RCC 7860 (cell line): ENCODE measurements at regions not wholly inside any gene's neighbourhood (a gene's known extent, or its start where the extent isn't known, plus 50 kb on each side); places are given as distances from the start of the nearest gene placed in this dataset.
"Not testable (repeated sequence)": the region's sequence is repeated elsewhere in the genome, so short reads cannot be mapped to it uniquely, and the experiment has no call there.

Experiments used
- DNase-seq: peaks from one replicate; pipeline ENCODE4 v3.0.0-alpha.2; 2015; ENCODE audit warnings: low spot score
- FAIRE-seq: peaks from 2 replicates; lab custom pipeline; 2012; peaks lifted over from hg19 to GRCh38; lab: Jason Lieb, UNC

DNA sequence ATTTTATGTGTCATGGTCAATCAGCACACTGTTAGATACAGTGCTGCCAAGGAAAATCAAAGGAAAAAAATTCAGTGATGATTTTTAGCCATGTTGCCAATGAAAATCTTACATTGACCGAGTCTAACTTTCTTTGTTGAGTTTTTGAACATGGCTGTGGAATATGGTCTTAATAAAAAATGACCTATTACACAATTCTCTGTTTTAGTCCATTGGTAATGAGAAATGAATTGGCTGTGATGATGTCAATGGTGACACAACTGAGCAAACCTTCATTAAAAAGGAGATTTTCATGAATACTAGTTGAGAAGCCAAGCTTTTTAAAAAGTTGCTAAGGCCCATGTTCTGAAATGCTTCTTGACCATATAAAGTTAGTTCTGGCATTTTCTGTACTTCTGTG lies 225.9 kb upstream of the GYPA start:
- no peak for FAIRE-seq
- DNase-seq = no peak

DNA sequence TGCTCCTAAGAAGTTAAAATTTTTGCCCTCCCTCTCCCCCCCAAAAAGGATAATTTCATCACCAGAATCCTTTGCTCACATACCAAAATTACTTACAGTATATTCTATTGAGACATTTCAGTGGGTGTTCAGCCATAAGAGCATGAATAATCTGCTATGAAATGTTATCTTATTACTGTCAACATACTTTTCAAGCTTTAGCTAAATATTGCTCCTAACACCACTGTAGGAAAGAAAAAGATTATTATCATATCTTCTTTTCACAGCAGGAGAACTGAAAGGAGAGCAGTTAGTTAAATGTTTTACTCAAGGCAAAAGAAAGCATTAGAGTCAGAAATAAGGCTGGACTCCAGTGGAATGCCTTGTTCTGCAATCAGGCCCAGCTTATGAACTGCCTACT lies 231.0 kb upstream of the GYPA start:
- FAIRE-seq = no peak
- DNase-seq = no peak

DNA sequence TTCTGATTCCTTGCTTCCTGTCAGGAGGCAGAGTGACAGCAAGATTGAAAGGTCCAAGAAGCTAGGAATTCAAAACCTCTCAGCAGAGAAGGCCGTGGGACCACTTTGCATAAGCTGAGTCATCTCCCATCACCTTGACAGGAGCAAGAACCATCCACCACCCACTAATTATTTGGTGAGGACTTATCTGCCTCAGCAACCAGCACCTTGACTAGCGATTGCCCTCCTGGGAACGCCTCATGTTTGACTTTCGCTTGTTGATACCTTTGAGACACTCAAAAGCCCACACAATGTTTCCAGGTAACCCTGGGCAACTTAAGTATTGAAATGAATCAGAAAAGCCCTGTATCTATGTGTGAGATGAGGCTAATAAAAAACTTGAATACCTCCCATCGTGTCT lies 233.5 kb upstream of the GYPA start:
- no peak for DNase-seq
- FAIRE-seq = no peak

DNA sequence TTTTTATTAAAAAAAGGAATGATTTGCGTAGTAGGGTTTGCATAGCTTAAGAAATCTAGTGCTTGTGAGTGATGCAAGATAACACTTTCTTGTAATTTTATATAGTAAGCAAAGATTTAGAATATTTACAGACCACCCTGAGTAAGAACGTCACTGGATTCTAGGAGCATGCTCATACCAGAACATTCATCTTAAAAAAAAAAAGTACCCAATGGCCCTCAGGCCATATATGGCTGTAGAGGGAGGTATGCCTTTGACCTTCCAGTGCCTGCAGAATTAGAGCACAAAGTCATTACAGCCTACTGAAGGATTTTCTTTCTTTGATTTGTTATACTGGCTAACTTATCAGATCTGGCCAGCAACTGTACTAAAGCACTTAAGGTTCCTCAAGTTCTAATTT lies 236.3 kb upstream of the GYPA start:
- no peak for DNase-seq
- no peak for FAIRE-seq

DNA sequence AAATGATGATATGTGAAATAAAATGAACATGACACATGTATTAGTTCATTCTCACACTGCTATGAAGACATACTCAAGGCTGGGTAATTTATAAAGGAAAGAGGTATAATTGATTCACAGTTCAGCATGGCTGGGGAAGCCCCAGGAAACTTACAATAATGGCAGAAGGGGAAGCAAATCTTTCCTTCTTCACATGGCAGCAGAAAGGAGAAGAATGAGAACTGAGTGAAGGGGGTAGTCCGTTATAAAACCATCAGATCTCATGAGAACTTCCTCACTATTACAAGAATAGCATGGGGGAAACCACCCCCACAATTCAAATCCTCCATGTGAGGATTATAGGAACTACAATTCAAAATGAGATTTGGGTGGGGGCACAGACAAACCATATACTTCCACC lies 243.9 kb upstream of the GYPA start:
- DNase-seq (no peak), FAIRE-seq (no peak)

DNA sequence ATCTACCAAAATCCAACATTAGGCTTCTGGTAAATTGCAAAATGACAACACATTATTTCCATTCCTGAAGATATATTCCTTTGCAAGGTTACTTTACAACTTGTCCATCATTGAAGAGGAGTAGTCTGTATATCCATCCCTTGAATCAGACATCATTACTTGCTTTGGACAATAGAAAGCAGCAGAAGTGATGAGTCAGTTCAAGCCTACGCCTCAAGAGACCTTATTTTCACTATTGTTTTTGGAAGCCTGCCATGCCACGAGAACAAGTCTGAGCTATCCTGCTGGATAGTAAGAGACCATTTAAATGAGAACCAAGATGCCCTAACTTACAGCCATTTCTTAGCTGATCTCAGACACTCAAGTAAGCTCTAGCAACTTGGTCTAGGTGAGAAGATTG lies 246.0 kb upstream of the HHIP start:
- peak; percentile 86 for FAIRE-seq
- DNase-seq = peak; percentile 77

DNA sequence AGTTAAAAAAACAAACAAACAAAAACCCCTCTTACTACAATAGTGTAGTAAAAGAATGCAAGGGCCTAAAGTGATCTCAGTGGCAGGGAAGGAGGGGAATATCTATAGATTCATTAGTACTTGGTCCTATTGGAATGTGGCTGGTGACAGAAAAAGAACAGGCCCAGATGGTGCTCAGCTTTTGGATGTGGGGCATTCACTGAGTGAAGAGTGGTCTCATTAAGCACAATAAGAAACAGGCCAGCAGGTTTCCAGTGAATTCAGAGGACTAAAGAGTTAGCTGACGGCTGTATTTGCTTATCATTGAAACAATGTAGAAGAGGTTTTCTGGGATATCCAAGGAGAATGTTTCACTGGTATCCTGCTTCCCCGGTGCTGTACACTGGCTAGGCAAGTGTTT lies 243.8 kb upstream of the HHIP start:
- no peak for DNase-seq
- no peak for FAIRE-seq

DNA sequence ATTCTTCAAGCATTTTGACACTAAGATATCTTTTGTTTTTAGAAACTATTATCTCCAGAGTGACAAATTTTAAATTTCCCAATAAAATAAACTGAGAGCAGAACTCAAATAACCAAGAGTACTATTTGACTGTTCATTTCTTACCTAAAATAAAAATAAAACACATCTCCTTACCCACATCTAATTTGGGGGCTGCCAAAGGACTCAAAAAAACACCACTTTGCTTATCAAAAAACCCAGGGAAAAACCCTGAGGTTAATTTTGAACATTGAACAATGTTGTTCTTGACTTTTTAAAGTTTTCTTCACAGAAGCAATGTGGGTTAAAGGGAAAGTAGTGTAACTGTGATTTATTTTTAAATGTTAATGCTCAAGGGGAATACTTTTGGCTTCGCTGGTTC lies 243.0 kb upstream of the HHIP start:
- FAIRE-seq (no peak), DNase-seq (no peak)

DNA sequence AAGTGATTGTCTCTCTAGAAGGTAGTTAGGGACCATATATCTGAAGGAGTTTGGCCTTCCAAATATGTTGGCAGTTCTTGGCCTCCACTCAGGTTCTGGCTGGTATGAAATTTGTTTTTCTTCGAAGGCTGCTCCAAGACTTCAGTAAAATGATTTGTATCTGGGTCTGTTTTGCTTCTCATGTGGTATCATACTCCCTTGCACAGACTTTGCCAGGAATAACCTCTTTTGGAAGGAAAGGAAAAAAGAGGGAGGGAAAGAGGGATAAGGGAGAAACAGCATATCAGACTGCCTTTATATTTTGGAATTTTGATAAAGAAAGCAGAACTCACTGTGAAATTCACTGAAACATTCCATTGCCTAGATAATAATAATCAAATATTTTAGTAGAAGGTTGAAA lies 242.1 kb upstream of the HHIP start:
- FAIRE-seq = no peak

DNA sequence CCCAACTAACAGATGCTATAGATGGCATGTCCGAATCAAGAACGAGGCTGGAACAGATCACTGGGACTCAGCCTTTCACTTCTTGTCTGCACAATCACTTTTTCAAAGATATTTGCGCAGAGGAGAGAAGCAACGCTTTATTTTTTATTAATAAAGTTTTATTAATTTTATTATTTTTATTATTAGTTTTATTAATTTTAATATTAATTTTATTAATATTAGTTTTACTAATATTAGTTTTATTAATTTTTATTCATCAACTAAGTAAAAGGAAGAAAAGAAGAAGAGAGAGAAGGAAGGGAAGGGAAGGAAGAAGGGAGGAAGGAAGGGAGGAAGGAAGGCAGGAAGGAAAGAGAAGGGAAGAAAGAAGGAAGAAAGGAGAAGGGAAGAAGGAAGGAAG lies 236.4 kb upstream of the HHIP start:
- FAIRE-seq (no peak), DNase-seq (no peak)

More for the DNA sequence above, 242.1 kb upstream of the HHIP start:
- DNase-seq = no peak

DNA sequence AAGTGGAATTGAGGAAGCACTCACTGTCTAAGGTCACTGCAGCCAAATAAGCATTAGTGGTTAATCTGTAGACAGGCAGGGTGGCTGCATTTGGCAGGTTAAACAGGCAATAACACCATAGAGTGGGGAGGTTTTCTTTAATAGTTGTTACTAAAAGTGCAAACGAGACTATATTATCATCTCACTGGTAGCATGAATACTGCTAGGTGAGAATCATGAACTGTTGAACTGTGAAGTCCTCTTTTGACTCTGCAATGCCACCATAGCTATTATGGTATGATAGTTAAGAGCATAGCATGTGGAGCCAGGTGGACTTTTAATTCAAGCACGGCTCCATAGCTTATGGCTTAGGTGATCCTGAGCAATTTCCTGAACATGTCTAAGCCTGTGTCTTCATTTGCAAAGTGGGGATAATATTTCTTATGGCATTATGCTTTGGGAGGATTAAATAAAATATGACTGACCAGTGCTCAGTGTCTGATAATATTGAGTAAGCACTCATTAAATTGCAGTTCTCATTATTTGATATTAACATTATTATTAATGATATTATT lies 235.6 kb upstream of the HHIP start:
- no peak for FAIRE-seq
- DNase-seq = no peak

DNA sequence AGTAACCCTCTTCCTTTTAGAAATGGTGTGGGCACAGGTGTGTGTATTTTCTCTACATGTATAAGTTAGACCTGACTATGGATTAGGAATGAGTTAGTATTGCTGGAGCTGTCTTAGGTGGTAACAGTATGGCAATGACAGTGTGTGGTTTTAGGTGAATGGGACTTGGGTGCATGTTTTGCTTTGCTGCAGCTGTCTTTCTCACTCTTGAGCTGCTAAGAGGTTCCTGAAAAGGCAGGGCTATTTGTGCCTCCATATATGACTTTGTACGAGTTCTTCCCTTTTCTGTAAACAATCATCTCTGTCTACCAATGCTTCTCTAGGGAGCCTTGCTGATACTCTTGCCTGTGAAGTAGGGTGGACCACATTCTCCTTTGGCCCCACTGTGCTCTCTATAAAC lies 234.8 kb upstream of the HHIP start:
- FAIRE-seq (no peak), DNase-seq (no peak)

DNA sequence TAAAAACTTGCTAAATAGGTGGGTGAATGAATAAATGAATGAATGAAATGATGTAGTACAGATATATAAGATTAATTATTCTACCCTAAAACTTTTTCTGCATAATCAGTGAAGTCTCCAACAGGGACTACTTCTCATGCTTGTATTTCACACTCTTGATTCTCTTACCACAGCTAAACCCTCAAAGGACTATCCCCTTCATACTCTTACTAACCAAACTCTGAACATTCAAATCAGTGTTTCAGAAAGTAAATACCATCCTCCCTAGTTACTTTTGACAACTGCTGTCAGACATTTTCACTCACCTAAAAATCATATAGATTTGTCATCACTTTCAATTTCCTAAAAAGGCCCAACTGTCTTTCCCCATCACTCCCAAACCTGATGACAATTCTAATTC lies 234.3 kb upstream of the HHIP start:
- no peak for FAIRE-seq

DNA sequence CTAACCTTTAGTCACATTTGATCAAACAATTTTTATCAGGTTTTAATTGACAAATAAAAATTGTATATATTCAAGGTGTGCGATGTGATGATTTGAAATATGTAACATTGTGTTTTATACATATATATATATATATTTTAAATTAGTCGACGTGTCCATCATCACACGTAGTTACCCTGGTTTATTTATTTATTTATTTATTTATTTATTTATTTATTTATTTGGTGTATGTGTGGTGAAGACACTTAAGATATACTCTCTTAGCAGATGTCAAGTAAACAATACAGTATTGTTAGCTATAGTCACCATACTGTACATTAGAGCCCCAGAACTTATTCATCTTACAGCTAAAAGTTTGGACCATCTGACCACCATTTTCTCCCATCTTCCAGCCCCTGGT lies 224.9 kb upstream of the HHIP start:
- no peak for FAIRE-seq
- no peak for DNase-seq

More for the DNA sequence above, 234.3 kb upstream of the HHIP start:
- no peak for DNase-seq

DNA sequence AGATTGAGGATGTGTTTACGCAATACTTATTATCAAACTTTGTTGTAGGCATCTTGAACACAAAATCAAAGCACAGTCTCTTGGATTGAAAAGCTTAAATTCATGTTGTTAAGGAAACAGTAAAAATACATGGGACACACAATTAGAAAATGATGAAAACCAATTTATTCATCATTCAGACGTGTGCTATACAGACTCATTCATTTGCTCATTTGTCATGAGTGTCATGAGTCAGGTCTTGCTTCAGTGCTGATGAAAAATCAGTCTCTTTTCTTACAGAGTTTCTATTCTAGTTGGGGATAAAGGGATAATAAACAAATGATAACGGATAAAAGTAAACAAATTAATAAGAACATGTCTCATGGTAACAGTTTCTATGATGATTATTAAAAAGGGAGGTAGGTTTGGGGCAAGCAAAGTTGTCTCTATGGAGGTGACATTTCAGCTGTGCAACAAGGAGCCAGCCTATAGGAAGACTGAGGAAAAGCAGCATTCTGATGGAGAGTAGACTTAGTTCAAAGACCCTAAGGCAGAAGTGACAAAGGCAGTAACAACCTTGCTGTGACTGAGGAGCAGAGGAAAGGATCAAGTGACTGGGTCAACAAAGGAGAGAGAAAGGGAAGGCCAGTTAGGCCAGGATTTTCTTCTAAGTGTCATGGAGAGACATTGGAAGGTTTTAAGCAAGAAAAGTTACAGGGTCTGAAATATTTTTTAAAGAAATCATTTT lies 224.0 kb upstream of the HHIP start:
- FAIRE-seq = no peak
- DNase-seq = no peak

DNA sequence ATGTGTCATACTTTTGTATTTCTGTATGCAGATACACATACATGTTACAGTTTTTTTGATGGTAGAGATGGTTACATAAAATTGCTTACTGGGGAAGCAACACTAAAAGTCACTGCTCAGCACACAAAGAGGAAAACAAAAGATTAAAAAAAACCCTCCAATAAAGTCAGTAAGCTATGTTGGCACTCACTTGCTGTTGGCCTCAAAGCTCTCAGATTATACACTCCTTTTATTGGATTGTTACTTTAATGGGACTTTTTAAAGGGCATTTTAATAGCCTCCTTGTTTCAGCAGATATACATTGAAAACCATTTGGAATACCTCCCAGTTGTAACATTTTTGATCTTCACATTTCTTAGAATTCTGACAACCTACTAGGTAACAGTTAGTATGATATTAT lies 222.0 kb upstream of the HHIP start:
- no peak for FAIRE-seq
- DNase-seq = no peak

DNA sequence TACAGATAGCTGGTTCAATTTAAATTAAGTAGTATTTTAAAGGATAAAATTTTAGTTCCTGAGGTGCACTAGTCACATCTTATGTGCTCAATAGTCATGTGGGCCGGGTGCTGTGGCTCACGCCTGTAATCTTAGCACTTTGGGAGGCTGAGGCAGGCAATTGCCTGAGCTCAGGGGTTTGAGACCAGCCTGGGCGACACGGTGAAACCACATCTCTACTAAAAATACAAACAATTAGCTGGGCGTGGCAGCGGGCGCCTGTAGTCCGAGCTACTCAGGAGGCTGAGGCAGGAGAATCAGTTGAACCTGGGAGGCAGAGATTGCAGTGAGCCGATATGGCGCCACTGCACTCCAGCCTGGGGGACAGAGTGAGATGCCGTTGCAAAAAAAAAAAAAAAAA lies 219.9 kb upstream of the HHIP start:
- FAIRE-seq, DNase-seq: not testable (repeated sequence)

DNA sequence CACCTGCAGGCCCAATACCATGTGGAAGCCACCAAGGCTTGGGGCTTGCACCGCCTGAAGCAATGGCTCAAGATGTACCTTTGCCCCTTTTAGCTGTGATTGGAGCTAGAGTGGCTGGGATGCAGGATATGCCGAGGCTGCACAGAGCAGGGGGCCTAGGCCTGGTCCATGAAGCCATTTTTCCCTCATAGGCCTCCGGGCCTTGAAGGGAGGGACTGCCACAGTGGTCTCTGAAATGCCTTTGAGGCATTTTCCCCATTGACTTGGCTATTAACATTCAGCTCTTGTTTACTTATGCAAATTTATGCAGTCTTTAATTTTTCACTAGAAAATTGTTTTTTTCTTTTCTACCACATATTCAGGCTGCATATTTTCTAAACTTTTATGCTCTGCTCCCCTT lies 203.2 kb upstream of the HHIP start:
- FAIRE-seq (no peak), DNase-seq (no peak)

DNA sequence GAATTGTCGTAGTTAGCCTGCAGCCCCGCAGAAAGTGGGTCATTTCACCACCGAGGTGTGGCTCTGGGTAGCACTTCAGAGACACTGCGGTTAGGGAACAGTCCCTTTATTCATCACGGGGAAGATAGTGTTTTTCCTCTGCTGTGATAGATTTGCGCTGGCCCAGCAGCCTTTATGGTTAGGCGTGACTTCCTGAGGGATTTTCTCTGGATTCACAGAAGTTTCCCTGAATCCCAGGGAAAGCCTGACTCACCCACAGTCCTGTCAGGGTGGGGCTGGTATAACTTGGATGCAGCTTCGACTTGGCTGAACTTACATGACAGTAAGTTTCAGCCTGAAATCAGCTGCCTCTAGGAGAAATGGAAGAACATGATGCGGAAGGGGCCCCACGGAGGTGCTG lies 196.3 kb upstream of the HHIP start:
- DNase-seq = no peak
- no peak for FAIRE-seq

DNA sequence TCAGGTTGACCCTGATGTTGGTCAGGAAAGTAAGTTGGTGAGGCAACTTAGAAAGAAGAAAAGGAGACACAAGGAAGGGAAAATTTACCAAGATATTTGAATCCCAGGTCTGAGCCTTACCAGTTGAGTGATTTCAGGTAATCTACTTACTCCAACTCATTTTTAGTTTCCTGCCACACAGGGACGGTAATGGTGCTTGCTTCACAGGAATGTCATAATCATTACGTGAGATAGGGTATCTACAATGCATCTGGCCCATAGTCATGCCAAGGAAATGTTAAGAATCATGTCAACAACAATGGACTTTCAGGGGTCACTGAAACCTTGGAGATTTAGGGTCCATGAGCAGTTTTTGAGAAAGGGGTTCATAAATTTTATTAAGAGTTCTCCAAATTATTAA lies 195.4 kb upstream of the HHIP start:
- no peak for DNase-seq
- FAIRE-seq = no peak

DNA sequence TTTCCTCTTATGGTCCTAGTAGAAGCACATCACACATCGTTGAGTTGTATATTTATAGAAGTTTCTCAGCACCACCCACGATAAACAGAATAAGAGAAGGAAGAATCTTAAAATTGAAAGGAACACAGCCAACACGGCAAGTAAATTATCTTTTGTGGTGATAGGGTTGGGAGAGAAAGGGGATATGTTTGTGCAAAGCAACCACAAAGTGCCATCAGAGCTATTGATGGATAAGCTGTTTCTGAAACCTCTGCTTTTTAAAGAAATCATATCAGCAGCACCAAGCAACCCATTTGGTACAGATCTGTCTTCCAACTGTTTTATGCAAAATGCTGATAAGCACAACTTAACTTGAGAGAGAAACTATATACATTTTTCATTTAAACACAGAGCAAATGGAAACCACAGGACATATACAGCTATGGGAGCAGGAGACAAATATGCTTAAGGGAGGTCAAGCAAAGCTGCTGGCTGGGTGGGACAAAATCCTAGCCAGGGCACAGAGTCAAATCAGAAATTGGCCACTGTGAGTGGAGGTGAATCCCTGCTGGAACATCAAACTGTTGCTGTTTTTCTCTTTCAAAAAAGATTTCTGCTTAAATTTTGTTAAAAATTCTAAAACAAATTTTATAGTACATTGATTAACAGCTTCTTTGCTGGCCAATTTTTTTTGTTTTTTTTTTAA lies 194.0 kb upstream of the HHIP start:
- DNase-seq (no peak), FAIRE-seq (no peak)

DNA sequence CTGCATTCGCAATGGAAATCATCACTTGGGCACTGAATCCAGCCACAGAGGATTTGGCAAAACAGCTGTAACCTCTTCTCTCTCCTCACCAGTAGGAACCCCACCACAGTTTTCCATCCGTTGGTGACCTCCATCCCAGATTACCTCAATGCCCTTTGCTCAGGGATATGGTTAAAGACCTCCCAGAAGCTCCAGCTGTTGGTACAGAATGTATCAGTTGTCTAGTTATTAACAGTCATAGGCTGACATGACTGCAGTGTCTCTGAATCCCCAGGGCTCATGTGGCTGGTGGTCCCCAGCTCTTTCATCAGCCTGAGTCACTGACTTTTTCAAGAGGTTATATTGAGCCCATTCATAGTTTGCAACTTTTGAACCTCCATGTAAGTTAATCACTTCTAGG lies 189.8 kb upstream of the HHIP start:
- FAIRE-seq = no peak
- DNase-seq = no peak

DNA sequence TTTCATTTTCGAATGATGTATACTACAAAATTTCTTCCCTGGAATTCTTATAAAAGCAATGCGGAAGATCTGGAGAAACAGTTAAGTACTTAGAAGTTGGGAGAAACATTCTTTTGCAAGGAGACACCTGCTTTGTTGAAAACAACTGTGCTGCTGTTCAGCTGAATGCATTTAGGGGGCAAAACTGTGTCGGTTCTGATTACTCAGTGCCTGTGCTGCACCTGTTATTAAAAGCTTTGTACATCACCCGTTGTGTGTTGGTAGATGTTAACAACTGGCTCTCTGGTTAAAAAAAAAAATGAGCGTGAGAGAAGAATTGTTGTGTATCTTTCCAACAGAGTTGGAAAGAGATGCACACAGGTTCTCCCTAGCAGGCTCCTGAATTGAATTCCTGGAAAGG lies 184.1 kb upstream of the HHIP start:
- FAIRE-seq (no peak), DNase-seq (no peak)
